ENCODE measurements at regions not wholly inside any gene's neighbourhood (a gene's known extent, or its start where the extent isn't known, plus 50 kb on each side); places are given as distances from the start of the nearest gene placed in this dataset.

- Histone ChIP-seq H2BK20ac (ENCODE audit: low read depth, low read length) (no peak overlapping the region), H4K91ac (ENCODE audit: insufficient read depth, low read depth, low read length) (no peak overlapping the region), H2BK15ac (ENCODE audit: low read depth, low read length) (no peak overlapping the region), H2AFZ (replicated peaks; ENCODE audit: low read length, poor library complexity) (no peak overlapping the region), H3K36me3 (ENCODE audit: control insufficient read depth, insufficient read depth, low read length) (no peaks in the 10 kb centered on the region), H4K8ac (ENCODE audit: low read depth in 2 of 2, low read length in 2 of 2) (no peak overlapping the region), H3K9me3 (ENCODE audit: control insufficient read depth, insufficient read depth, low read length) (0 out of 2 replicates have a peak, but pooled peaks cover 2% of the 10 kb centered on the region), H3K4ac (ENCODE audit: low read depth, low read length) (no peak overlapping the region), H2BK120ac (ENCODE audit: low read depth, low read length) (no peak overlapping the region), H3K9ac (ENCODE audit: low read depth, low read length) (no peak overlapping the region), H2AK5ac (ENCODE audit: low read depth, low read length) (no peak overlapping the region), H3K4me1 (ENCODE audit: control insufficient read depth, insufficient read depth, low read length) (no peaks in the 10 kb centered on the region), H3K9me1 (ENCODE audit: insufficient read depth, low read length) (no peaks in the 10 kb centered on the region), H3K27ac (ENCODE audit: insufficient read depth, low read length) (no peak overlapping the region), H3K4me2 (ENCODE audit: low read depth, low read length) (no peak overlapping the region), H2AK9ac (replicated peaks; ENCODE audit: low read depth, low read length, poor library complexity) (no peak overlapping the region), H4K5ac (ENCODE audit: low read depth, low read length) (no peak overlapping the region), H3K27me3 (ENCODE audit: control insufficient read depth, insufficient read depth, low read length) (no peaks in the 10 kb centered on the region), H3K23ac (ENCODE audit: low read depth, low read length) (no peak overlapping the region), H4K20me1 (ENCODE audit: insufficient read depth, low read length) (no peaks in the 10 kb centered on the region), H3K14ac (replicated peaks; ENCODE audit: low read depth, low read length) (no peak overlapping the region), H3K18ac (ENCODE audit: low read depth, low read length) (no peak overlapping the region), H3K79me1 (ENCODE audit: low read depth in 1 of 2, low read length in 2 of 2) (no peaks in the 10 kb centered on the region), H3K56ac (ENCODE audit: extremely low read depth, insufficient read depth, low read length) (no peak overlapping the region), H3K4me3 (ENCODE audit: insufficient read depth, low read depth, low read length) (no peak overlapping the region), H2BK5ac (ENCODE audit: low read depth, low read length, poor library complexity, severe bottlenecking) (no peak overlapping the region)
- intact Hi-C loops (cut with micrococcal nuclease) = no loop called here
- dilution Hi-C loops (cut with HindIII; ENCODE audit: low sequenced_read_pairs, unreplicated experiment) = no loop called here
- ChIA-PET POLR2A (ENCODE audit: unreplicated experiment) (no interaction called here), CTCF (no interaction called here)
- no peak for ATAC-seq (ENCODE audit: low read depth)
- TF ChIP-seq MAZ (IDR thresholded peaks at IDR 0.05; ENCODE audit: borderline replicate concordance, low read depth, low read length) = no peak
- TF ChIP-seq NFE2L2 (IDR thresholded peaks at IDR 0.05; ENCODE audit: low read depth, low read length) = no peak
- no peak for TF ChIP-seq SMC3 (IDR thresholded peaks at IDR 0.05; ENCODE audit: low read depth, low read length)
- TF ChIP-seq FOS (IDR thresholded peaks at IDR 0.05; ENCODE audit: low read depth, low read length) = no peak
- TF ChIP-seq RCOR1 (IDR thresholded peaks at IDR 0.05; ENCODE audit: insufficient replicate concordance, low read length) = no peak
- TF ChIP-seq, protein P1, sequence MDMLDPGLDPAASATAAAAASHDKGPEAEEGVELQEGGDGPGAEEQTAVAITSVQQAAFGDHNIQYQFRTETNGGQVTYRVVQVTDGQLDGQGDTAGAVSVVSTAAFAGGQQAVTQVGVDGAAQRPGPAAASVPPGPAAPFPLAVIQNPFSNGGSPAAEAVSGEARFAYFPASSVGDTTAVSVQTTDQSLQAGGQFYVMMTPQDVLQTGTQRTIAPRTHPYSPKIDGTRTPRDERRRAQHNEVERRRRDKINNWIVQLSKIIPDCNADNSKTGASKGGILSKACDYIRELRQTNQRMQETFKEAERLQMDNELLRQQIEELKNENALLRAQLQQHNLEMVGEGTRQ (IDR thresholded peaks at IDR 0.05; ENCODE audit: low read depth, low read length) = no peak
- TF ChIP-seq, protein P2, sequence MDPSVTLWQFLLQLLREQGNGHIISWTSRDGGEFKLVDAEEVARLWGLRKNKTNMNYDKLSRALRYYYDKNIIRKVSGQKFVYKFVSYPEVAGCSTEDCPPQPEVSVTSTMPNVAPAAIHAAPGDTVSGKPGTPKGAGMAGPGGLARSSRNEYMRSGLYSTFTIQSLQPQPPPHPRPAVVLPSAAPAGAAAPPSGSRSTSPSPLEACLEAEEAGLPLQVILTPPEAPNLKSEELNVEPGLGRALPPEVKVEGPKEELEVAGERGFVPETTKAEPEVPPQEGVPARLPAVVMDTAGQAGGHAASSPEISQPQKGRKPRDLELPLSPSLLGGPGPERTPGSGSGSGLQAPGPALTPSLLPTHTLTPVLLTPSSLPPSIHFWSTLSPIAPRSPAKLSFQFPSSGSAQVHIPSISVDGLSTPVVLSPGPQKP (IDR thresholded peaks at IDR 0.05; ENCODE audit: borderline replicate concordance, low read depth, low read length) = no peak
- TF ChIP-seq RAD21 (IDR thresholded peaks at IDR 0.05; ENCODE audit: low read length) = no peak
- TF ChIP-seq MAFK (IDR thresholded peaks at IDR 0.05; ENCODE audit: low read depth, low read length) = no peak
- BruUV-seq (replicated peaks) = no TSS peak
- in situ Hi-C loops (cut with MboI; ENCODE audit: low sequenced_read_pairs) = no loop called here
- no peak for DNase-seq
- WGBS, 2 experiments (ENCODE audit: extremely low coverage in 2 of 2, insufficient read length in 1 of 2) = no CpG with 5 or more reads among the region's 3 CpGs
These were observed 184.6 kb upstream of the TPK1 start for GRCh38 chr7:145020454-145020853.

Measured in IMR-90 (cell line).